HS-5 (cell line): ENCODE measurements at regions not wholly inside any gene's neighbourhood (a gene's known extent, or its start where the extent isn't known, plus 50 kb on each side); places are given as distances from the start of the nearest gene placed in this dataset.

Experiments used
- DNase-seq: peaks from one replicate; pipeline ENCODE4 v3.0.0-alpha.2; 2012; ENCODE audit warnings: low read depth

- no peak for DNase-seq
These were observed 191.8 kb upstream of the NBEA start for GRCh38 chr13:34750078-34750931.

GRCh38 chr13:34751044-34751443 is 191.0 kb upstream of the NBEA start:
- DNase-seq, result no peak

GRCh38 chr13:34751492-34751891 is 190.6 kb upstream of the NBEA start:
- DNase-seq, result no peak

GRCh38 chr13:34752283-34752960 is 189.6 kb upstream of the NBEA start:
- DNase-seq, result no peak

- no peak for DNase-seq
These were observed 185.9 kb upstream of the NBEA start for GRCh38 chr13:34756136-34756535.

GRCh38 chr13:34756572-34756971 is 185.5 kb upstream of the NBEA start:
- no peak for DNase-seq

- no peak for DNase-seq
These were observed 184.6 kb upstream of the NBEA start for GRCh38 chr13:34757441-34757840.

- no peak for DNase-seq
These were observed 183.4 kb upstream of the NBEA start for GRCh38 chr13:34758628-34759027.

GRCh38 chr13:34762312-34762711 is 179.8 kb upstream of the NBEA start:
- DNase-seq, result no peak

- DNase-seq, result no peak
These were observed 177.8 kb upstream of the NBEA start for GRCh38 chr13:34764246-34764645.

GRCh38 chr13:34765446-34766180 is 176.5 kb upstream of the NBEA start:
- DNase-seq, result no peak

GRCh38 chr13:34767778-34768177 is 174.3 kb upstream of the NBEA start:
- no peak for DNase-seq

GRCh38 chr13:34772206-34772605 is 169.9 kb upstream of the NBEA start:
- no peak for DNase-seq

- no peak for DNase-seq
These were observed 169.2 kb upstream of the NBEA start for GRCh38 chr13:34772881-34773280.

GRCh38 chr13:34776390-34776981 is 165.6 kb upstream of the NBEA start:
- DNase-seq, result no peak

- no peak for DNase-seq
These were observed 164.8 kb upstream of the NBEA start for GRCh38 chr13:34777089-34777913.

- DNase-seq, result no peak
These were observed 164.2 kb upstream of the NBEA start for GRCh38 chr13:34777914-34778303.

- no peak for DNase-seq
These were observed 162.9 kb upstream of the NBEA start for GRCh38 chr13:34779171-34779570.

- no peak for DNase-seq
These were observed 148.8 kb upstream of the NBEA start for GRCh38 chr13:34793301-34793700.

- DNase-seq, result no peak
These were observed 138.3 kb upstream of the NBEA start for GRCh38 chr13:34803756-34804155.

GRCh38 chr13:34805347-34805746 is 136.7 kb upstream of the NBEA start:
- no peak for DNase-seq

GRCh38 chr13:34808649-34809048 is 133.4 kb upstream of the NBEA start:
- no peak for DNase-seq
